ENCODE measurements at regions not wholly inside any gene's neighbourhood (a gene's known extent, or its start where the extent isn't known, plus 50 kb on each side); places are given as distances from the start of the nearest gene placed in this dataset.

- POLR2A ChIA-PET: no interaction called here
- H3K9ac ChIP-seq (ENCODE audit: control insufficient read depth, insufficient read depth, low read length): no peak overlapping the region
- CTCF ChIA-PET: no interaction called here
- no peak overlapping the region for H3K4me3 ChIP-seq
- no peaks in the 10 kb centered on the region for H3K36me3 ChIP-seq (ENCODE audit: control insufficient read depth in 2 of 2, insufficient read depth in 2 of 2, low read length in 1 of 2)
- H3K9me3 ChIP-seq (replicated peaks; ENCODE audit: control insufficient read depth, insufficient read depth, low read length): no peaks in the 10 kb centered on the region
- DNase-seq (ENCODE audit: low read depth, low spot score): no peak
- in situ Hi-C loops (cut with MboI): no loop called here
- BruUV-seq (replicated peaks): no TSS peak
- no peak overlapping the region for H2AFZ ChIP-seq (ENCODE audit: control insufficient read depth, low read depth, low read length)
- no peaks in the 10 kb centered on the region for H4K20me1 ChIP-seq (ENCODE audit: control insufficient read depth, insufficient read depth)
- H3K4me2 ChIP-seq (ENCODE audit: control insufficient read depth, insufficient read depth): no peak overlapping the region
- no peaks in the 10 kb centered on the region for H3K27me3 ChIP-seq (replicated peaks in 1 of 2; ENCODE audit: control insufficient read depth in 2 of 2, insufficient read depth in 2 of 2, low read length in 1 of 2)
- H3K4me1 ChIP-seq (ENCODE audit: control insufficient read depth, insufficient read depth, low read length): no peaks in the 10 kb centered on the region
- WGBS (ENCODE audit: insufficient coverage, insufficient replicate concordance, low lambda C conversion rate, missing lambda C conversion rate): 50% methylated on average over 8 of the region's 8 CpGs
- no peak overlapping the region for H3K27ac ChIP-seq (ENCODE audit: control insufficient read depth, insufficient read depth)
- SMC1A ChIA-PET (ENCODE audit: uncharacterized antibody, unreplicated experiment): interaction anchor here (0.9 kb wide), 1 partner anchor 12 kb away, joined by 4 read pairs; no protein-coding TSS in a partner anchor
- intact Hi-C loops (cut with micrococcal nuclease; ENCODE audit: unreplicated experiment): no loop called here
- ATAC-seq: no peak
- no peaks in the 10 kb centered on the region for H3K79me2 ChIP-seq (ENCODE audit: control insufficient read depth, insufficient read depth, low read length)
- no peak for FAIRE-seq
- RAD21 ChIA-PET (ENCODE audit: unreplicated experiment): no interaction called here
- no peak for TF ChIP-seq DPF2 (IDR thresholded peaks at IDR 0.05)
- TF ChIP-seq STAT1 (conservative IDR thresholded peaks at IDR 0.05): no peak
- TF ChIP-seq CHD1 (IDR thresholded peaks at IDR 0.05; ENCODE audit: low read depth, low read length): no peak
- no peak for TF ChIP-seq YY1 (IDR thresholded peaks at IDR 0.05; ENCODE audit: low read depth, low read length)
- TF ChIP-seq, protein P1, sequence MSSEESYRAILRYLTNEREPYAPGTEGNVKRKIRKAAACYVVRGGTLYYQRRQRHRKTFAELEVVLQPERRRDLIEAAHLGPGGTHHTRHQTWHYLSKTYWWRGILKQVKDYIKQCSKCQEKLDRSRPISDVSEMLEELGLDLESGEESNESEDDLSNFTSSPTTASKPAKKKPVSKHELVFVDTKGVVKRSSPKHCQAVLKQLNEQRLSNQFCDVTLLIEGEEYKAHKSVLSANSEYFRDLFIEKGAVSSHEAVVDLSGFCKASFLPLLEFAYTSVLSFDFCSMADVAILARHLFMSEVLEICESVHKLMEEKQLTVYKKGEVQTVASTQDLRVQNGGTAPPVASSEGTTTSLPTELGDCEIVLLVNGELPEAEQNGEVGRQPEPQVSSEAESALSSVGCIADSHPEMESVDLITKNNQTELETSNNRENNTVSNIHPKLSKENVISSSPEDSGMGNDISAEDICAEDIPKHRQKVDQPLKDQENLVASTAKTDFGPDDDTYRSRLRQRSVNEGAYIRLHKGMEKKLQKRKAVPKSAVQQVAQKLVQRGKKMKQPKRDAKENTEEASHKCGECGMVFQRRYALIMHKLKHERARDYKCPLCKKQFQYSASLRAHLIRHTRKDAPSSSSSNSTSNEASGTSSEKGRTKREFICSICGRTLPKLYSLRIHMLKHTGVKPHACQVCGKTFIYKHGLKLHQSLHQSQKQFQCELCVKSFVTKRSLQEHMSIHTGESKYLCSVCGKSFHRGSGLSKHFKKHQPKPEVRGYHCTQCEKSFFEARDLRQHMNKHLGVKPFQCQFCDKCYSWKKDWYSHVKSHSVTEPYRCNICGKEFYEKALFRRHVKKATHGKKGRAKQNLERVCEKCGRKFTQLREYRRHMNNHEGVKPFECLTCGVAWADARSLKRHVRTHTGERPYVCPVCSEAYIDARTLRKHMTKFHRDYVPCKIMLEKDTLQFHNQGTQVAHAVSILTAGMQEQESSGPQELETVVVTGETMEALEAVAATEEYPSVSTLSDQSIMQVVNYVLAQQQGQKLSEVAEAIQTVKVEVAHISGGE (CRISPR knock-in tag; IDR thresholded peaks at IDR 0.05): no peak
- TF ChIP-seq POLR2A (IDR thresholded peaks at IDR 0.05; ENCODE audit: low read depth, low read length): no peak
- no peak for TF ChIP-seq BCL3 (IDR thresholded peaks at IDR 0.05; ENCODE audit: borderline replicate concordance, insufficient read depth, low read depth, low read length, poor library complexity, severe bottlenecking)
- TF ChIP-seq ZNF274 (IDR thresholded peaks at IDR 0.05; ENCODE audit: insufficient read depth, insufficient read length): no peak
- no peak for TF ChIP-seq IKZF1 (conservative IDR thresholded peaks at IDR 0.05)
- TF ChIP-seq FOXM1 (IDR thresholded peaks at IDR 0.05; ENCODE audit: low read depth, low read length): no peak
- no peak for TF ChIP-seq PAX5 (IDR thresholded peaks at IDR 0.05; ENCODE audit: borderline replicate concordance, low read depth, low read length)
- TF ChIP-seq, protein P2, sequence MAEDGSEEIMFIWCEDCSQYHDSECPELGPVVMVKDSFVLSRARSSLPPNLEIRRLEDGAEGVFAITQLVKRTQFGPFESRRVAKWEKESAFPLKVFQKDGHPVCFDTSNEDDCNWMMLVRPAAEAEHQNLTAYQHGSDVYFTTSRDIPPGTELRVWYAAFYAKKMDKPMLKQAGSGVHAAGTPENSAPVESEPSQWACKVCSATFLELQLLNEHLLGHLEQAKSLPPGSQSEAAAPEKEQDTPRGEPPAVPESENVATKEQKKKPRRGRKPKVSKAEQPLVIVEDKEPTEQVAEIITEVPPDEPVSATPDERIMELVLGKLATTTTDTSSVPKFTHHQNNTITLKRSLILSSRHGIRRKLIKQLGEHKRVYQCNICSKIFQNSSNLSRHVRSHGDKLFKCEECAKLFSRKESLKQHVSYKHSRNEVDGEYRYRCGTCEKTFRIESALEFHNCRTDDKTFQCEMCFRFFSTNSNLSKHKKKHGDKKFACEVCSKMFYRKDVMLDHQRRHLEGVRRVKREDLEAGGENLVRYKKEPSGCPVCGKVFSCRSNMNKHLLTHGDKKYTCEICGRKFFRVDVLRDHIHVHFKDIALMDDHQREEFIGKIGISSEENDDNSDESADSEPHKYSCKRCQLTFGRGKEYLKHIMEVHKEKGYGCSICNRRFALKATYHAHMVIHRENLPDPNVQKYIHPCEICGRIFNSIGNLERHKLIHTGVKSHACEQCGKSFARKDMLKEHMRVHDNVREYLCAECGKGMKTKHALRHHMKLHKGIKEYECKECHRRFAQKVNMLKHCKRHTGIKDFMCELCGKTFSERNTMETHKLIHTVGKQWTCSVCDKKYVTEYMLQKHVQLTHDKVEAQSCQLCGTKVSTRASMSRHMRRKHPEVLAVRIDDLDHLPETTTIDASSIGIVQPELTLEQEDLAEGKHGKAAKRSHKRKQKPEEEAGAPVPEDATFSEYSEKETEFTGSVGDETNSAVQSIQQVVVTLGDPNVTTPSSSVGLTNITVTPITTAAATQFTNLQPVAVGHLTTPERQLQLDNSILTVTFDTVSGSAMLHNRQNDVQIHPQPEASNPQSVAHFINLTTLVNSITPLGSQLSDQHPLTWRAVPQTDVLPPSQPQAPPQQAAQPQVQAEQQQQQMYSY (CRISPR knock-in tag; IDR thresholded peaks at IDR 0.05): no peak
- no peak for TF ChIP-seq RAD51 (IDR thresholded peaks at IDR 0.05)
- TF ChIP-seq PAX8 (IDR thresholded peaks at IDR 0.05): no peak
- no peak for TF ChIP-seq MTA2 (IDR thresholded peaks at IDR 0.05; ENCODE audit: low read depth)
These were observed 75.2 kb downstream of the GJA1 start for GRCh38 chr6:121510568-121511177.

Data from GM12878 (cell line).